ENCODE measurements at regions not wholly inside any gene's neighbourhood (a gene's known extent, or its start where the extent isn't known, plus 50 kb on each side); places are given as distances from the start of the nearest gene placed in this dataset.
"Not testable (repeated sequence)": the region's sequence is repeated elsewhere in the genome, so short reads cannot be mapped to it uniquely, and the experiment has no call there.

DNA sequence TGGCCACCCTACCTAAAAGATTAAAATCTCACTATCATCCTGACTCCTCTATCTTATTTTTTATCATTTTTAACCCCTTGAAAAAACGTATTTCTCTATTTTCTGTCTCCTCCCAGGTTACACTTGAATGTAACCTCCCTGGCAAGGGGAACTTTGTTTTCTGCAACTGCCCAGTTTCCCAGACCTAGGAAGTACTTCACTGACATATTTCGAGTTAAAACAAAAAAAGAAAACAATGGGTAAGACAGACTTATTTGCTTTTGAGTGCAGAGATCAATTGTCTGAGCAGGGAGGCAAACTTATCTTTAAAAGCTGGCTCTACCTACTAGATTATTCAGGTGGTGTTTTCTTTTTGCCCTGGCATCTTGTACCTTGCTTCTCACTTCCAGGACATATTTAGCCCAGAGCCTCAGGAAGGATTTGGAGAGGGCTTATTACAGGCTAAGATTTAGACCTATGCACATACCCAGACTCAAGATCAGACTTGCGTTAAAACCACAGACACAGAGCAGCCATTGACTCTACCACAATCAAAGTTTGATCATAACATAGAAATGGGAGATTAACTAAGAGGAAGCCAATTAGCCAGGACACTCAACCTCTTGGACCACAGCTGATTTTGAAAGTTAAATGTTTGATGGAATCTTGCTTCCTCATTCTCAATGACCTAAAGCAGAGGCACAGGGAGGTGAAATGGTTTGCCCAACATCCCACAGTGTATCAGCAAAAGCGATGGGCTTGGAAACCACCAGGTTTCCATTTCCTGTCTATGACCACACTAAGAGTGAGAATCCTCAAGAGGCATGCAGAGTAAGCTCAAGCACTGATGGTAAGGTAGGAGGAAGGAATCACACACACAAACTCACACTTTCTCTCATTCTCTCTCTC, 169.5 kb upstream of the THBS1 start:
- no peak for DNase-seq

DNA sequence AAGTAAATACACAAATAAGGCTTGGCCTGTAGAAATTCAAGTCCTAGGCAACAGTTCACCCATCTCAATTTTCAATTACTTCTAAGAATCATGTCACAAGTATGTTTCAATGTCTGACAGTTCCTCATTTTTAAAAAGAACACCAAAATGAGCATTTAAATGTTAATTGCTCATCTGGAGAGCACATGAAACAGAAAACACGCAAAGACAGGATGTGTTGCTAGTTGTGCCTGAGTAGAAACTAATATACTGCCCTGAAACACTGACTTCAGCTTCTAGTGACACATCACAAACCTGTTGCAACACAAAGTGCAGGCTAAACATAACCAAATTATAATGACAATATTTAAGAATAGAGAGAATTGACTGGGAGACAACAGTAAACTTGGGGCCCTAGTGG, 167.3 kb upstream of the THBS1 start:
- no peak for DNase-seq

DNA sequence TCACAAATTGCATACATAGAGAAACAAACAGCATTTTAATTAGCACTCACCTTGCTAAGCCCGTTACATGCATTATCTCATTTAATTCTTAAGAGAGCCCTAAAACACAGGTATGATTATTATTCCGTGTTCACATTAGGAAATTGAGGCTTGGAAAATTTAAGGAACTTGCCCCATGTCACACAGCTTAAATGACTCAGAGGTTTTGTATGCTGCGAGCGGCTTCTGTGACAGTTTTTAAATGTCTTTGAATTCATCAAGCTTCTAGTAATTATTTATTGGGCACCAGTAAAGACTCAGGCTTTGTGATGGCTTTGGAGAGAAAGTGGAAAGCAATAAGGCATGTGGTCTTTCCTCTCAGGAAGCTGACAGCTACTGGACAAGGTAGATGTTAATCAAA, 166.7 kb upstream of the THBS1 start:
- DNase-seq = no peak

DNA sequence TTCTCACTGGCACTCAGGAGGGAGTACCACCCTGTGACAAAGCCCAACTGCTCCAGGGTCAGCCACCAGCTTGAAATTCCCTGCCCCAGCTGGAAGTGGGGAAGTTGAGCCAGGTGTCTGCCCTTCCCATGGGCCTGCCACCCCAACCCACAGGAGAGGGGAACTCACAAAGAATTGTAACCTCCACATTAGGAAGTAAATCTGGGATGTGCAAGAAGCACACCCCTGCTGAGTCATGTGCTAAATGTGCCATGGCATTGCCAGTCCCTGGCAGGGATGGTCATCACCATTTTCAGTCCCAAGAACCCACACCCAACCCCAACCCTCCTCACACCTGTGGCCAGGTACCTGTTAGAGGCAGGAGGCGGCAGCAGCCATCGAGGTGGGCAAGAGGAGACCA, 165.2 kb upstream of the THBS1 start:
- no peak for DNase-seq

DNA sequence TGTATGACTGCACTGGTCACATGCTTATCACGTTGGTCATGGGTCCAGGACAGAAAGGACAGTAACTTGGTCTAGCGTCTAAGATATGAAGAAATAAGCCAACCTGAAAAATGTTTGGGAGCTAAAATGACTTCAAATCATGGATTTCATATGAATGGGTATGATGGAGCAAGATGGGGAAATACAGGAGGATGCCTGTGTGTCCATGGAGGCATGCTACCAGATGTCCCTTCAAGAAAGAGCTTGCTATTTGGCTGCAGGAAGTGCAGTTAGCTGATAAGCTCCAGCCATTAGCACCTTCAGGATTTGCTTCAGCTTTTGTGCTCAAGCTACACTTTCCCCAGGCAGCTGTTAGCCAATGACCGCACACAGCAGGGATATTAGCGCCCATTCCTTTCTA, 164.6 kb upstream of the THBS1 start:
- DNase-seq = no peak

DNA sequence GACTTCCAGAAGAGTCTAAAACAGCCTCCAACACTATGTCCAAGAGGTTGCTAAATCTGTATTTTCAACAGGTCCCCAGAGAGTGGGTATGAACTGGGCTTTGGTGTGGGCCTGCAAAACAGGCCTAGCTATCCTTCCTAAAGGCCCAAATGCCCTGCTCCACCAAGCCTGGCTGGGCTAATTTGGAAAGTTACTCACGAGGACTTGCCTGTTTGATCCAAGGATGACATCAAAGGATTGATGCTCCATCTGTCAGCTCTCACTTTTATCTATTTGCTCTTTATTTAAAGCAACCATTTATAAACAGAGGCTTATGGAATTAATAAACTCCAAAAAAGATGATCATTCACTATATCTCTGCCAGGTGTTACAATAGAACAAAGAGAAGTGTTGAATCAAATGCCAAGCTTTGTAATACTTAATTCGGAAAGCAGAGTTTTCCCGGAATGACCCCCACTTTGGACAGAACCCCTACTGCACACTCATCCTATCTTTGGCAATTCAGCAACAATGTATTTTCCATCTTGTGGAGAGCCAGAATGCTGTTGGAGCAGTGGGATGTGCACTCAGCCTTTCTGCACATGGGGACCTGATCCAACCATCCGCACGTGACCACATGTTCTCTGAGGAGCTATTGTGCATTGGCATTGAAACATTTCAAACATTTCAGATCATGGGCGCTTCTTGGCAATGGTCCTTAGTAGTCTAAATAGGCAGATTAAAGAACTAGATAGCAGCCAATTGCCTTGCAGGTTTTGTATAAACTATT, 163.3 kb upstream of the THBS1 start:
- no peak for DNase-seq

DNA sequence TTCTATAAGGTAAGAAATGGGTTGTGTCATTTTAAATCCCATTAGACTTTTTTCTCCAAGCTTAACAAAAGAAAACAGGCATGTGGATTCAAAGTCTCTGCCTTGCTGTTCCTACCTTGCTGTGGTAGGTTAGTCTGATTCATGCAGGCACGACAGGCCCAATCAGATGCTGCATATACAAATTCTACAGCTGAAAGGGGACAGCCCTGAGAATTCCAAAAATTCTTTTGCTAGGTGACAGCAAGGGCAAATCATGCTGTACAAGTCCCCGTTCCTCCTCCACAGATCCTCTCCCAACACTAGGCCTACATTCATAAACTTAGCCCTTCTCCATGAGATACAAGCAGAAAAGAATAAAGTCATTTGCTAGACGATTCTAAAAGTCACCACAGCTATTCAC, 161.2 kb upstream of the THBS1 start:
- no peak for DNase-seq

DNA sequence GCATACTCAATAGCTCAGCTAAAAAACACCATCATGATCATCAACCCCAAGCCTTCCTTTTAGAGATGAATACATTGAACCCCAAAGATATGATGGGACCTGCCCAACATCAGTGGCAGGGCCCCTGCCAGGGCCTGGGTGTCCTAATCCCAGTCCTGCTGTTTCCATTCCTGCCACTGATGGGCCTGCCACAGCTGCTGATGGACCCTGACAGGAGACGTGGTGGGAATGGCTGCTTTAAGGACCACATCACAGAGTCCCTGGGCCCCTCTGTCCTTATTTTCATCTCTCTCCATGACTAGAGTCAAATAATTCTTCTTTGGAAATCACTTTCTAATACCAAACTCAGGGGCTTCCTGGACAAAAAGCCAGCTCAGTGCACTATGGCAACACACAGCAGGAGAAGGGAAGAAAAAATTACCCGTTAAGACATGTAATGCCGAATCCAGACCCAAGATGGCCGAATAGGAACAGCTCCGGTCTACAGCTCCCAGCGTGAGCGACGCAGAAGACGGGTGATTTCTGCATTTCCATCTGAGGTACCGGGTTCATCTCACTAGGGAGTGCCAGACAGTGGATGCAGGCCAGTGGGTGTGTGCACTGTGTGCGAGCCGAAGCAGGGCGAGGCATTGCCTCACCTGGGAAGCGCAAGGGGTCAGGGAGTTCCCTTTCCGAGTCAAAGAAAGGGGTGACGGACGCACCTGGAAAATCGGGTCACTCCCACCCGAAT, 160.6 kb upstream of the THBS1 start:
- not testable (repeated sequence) for DNase-seq

DNA sequence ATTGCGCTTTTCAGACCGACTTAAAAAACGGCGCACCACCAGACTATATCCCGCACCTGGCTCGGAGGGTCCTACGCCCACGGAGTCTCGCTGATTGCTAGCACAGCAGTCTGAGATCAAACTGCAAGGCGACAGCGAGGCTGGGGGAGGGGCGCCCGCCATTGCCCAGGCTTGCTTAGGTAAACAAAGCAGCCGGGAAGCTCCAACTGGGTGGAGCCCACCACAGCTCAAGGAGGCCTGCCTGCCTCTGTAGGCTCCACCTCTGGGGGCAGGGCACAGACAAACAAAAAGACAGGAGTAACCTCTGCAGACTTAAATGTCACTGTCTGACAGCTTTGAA, 160.1 kb upstream of the THBS1 start:
- not testable (repeated sequence) for DNase-seq

DNA sequence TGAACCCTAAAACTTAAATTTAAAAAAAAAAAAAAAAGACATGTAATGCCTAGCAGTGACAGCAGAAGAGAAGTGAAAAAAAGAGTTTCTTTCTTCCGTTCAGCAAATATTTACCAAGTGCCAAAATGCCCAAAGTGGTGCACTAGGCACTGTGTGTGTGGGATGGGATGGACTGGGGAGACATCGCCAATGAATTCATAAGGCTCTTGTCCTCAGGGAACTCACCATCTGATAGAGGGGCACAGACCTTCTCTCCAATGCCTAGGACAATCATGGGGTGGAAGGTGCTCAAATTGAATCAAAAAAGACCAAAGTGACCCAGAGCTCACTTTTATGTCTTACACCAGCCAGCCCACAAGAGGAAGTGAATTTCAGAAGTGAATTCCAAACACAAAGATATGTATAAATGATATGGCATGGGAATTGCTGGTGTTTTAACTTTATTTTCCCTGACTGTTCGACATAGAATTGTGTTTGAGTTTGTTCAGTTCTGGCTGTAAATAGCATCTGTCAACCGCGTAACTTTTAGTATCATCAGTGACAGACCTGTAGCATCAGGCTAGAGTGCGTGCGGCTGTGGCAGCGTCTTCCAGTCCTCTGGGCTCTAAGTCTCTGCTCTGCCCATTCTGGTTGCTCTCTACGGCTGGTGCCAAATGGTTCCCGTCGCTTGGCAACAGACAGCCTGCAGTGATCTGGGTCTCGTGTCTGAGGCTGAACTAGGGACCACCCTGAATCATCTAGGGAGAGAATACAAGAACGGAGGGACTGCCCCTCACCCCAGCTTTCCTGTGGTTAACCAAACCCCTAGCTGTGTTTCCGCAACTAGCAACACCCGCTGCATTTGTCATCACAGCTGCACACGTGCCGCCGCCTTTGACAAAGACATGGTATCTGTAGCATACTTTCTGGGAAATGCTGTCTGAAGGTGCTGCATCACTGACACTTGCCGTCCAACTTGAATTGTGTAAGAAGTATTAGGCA, 154.0 kb upstream of the THBS1 start:
- peak; percentile 4 for DNase-seq

DNA sequence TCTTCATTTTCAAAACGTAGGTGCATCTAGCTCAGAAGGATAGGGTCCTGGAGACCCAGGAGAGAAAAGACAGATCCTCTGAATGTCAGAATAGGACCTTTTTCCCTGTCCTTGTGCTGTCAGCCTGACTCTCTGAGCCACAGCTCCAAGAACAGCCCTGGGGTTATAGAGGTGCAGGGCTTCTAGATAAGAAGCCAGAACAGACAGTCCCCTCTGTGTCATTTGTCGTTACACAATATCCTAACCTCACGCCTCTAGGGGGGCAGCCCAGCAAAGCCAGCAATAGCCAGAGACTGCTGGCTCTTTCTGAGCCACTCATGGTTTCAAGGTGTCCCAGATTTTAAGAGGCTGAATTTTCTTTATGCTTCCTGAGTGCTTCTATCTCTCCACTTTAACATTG, 153.2 kb upstream of the THBS1 start:
- DNase-seq = no peak

DNA sequence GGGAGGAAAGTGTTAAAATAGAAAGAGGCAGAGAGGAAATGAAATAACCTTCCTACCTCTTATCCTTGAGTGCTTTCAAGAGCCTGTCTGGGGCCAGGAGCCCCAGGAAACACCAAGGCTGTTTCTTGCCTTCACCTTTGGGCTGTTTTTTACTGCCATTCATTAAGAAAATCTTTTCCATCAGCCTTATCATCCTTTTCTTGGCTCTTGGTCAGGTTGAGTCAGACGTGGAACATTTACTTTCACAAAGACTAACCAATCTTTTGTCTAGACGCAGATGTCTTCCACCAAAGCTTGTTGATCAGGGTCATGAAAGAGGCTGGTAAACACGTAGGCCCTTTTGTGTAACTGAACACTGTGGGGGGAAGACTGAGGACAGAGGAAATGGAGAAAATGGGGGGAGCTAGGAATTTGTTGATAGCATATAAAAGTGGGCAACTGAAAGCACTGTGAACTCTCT, 151.0 kb upstream of the THBS1 start:
- DNase-seq = no peak

DNA sequence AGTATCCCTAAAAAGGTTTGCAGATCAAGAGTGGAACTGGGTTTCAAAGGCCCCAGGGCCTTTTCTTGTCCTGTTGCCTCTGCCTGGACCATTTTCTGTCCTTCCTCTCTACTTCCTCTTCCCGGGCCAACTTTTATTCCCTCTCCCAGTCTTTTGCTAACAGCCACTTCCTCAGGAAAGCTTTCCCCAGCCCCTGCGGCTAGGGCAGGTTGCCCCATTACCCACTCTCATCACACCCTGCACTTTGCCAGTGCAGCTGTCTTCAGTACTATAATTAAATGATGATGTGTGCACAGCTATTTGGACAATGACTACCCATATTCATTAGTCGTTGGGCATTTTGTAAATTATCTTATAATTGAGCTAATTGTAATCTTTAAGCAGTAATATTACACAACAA, 150.5 kb upstream of the THBS1 start:
- no peak for DNase-seq

DNA sequence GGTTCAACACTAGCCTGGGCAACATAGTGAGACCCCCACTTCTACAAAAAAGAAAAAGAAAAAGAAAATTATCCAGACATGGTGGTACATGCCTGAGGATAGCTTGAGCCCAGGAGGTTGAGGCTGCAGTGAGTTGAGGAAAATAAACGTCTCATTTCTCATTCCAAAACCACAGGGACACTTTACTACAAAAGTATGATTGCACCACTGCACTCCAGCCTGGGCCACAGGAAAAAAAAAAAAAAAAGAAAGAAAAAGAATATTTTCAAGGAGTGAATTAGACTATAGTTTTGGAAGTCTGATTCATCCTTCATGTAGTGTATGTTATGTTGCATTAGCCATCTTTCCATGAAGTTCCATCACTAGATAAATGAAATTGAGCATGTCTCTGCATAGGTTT, 149.5 kb upstream of the THBS1 start:
- DNase-seq = no peak

DNA sequence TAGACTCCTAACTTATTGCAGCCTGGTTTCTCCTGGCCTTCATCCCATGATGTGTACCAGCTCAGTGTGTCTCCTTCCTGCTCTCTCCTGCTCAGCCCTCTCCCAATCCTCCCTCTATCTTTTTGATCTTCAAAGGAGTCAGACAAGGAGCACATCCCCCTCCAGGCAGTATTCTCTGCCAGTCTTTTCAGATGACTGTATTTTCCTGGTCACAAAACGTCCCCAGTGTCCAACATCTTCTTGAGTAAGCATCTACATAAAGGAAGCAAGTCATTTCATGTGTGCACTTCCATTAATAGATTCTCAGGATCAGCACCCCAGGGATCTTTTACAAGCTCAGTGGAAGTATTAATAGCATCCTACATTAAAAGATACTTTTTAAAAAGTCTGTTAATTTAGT, 148.9 kb upstream of the THBS1 start:
- DNase-seq = no peak

DNA sequence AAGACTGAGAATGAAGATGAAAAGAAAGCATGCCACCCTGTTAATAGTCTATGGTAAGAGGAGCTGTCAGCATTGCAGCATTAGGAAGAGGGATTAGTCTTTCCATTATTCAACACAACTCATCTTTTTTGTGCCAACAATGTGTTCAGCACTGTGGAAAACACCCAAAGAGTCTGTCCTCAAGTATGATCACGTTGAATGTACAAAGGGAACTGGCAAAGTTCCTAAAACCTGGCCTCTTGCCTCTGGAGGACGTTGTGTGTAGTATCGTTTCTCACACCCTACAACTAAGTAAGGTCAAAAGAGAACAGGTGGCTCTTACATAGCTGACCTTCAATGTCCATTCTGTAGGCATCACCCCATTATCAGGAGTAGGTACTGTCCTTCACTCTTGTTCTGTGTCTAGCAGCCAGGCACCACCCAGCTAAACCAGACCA, 147.9 kb upstream of the THBS1 start:
- DNase-seq = no peak

DNA sequence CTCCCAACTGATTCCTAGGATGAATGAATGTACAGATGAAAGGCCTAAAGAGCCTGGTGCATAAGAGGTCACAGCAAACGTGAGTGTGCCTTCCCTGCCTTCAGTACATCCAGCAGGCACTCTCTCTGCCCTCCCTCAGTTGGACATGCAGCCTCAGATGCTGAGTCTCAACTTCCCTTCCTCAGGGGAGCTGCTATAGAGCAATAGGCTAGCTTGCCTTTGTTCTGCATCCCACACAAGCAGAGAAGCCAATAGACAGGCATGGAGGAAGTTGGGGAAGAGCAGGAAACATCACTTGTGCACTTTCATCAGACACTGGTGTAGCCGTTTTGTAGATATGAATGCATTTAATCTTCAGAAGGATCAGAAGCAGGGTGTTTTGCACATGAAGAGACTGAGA, 147.5 kb upstream of the THBS1 start:
- no peak for DNase-seq

DNA sequence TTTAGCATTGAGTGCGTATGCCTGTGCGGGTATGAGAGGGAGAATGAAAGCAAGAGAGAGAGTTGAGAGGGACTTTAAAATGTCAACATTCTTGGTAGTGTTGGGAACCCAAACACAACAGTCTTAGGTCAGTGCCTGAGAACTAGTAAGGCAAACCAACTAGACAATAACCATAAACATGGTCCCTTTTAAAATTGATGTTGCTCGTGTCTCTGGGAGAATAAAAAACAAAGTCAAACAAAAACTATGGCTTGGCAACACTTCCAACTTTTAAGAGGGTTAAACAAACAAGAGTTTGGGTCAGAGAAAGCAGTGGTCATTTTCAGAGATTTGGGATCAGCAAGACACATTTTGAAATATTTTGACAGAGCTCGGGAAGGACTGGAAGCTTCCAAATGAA, 146.7 kb upstream of the THBS1 start:
- DNase-seq = no peak

DNA sequence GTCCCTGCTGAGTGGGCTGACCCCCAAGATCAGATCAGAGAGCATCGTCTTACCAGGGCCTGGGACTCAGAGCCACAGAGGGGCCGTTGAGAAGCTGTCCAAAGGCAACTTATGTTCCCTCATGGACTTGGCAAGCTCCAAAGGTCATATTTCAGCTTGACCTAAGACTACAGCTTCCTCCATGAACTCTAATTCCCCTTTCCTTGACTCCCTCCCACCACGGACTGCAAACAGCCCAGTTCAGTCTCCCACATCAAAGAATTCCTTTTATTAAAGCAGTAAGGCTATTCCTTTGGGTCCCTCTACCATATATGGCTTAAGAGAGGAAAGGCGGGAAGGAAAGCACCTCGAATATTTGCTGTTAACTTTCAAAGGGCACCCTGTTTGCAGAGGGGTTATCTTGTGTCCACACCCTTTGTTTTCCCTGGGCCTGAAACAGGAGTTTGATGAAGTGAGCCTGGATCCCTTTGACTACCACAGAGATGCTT, 146.1 kb upstream of the THBS1 start:
- no peak for DNase-seq

DNA sequence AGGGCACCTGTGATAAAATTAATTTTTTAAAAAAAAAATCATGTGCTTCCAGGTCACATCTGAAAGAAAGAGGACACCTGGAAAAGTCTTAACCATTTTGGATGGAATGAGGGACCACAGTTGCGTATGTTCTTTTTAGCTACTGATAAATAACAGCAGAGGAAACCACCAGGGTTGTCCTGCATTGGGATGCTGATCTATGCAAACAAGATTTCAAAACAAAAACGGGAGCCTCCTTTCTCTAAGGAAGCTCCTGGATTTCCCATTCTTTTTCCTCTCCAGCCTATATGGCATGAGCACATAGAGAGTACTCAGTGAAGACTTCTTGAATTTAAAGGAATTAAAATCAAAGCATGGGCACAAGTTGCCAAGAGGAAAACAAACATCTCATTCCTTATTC, 145.6 kb upstream of the THBS1 start:
- DNase-seq = no peak

DNA sequence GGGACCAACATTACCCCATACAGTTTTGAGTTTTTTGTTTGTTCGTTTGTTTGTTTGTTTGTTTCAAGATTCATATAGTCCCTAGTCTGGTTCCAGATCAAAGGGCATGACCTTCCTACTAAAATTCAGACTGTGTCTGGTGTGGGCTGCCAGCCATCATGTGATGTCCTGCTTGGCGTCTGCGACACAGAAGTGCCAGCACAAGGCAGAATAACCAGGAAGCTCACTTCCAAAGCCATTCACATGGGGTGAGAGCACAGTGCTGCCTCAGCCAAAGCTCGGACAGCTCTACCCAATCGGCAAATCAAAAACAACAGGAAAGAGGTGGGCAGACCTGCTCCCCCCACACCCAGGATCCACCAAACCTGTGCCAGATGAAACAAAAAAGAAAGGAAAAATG, 142.6 kb upstream of the THBS1 start:
- DNase-seq = no peak
